SJSA1 (cell line): ENCODE measurements at regions not wholly inside any gene's neighbourhood (a gene's known extent, or its start where the extent isn't known, plus 50 kb on each side); places are given as distances from the start of the nearest gene placed in this dataset.
"Not testable (repeated sequence)": the region's sequence is repeated elsewhere in the genome, so short reads cannot be mapped to it uniquely, and the experiment has no call there.

ENCODE experiments used
- DNase-seq, 2 experiments: peaks; one replicate each; pipeline ENCODE4 v3.0.0-alpha.2; 2015 to 2020; ENCODE audit warnings: low spot score in 2 of 2, low read depth in 1 of 2
- H3K27ac ChIP-seq: fragments of 250-450 bp; sonication (Bioruptor Pico); 2 replicates; pipeline ENCODE4 v1.5.1; 2020; ENCODE audit warnings: mild to moderate bottlenecking, moderate library complexity
- H3K27me3 ChIP-seq: fragments of 250-450 bp; sonication (Bioruptor Pico); replicated peaks from 2 replicates; pipeline ENCODE4 v1.5.1; 2020; ENCODE audit warnings: mild to moderate bottlenecking, moderate library complexity
- H3K36me3 ChIP-seq: fragments of 250-450 bp; sonication (Bioruptor Pico); 2 replicates; pipeline ENCODE4 v1.5.1; 2020; ENCODE audit warnings: mild to moderate bottlenecking
- H3K4me1 ChIP-seq: fragments of 250-450 bp; sonication (Bioruptor Pico); replicated peaks from 2 replicates; pipeline ENCODE4 v1.6.1; 2021; ENCODE audit warnings: mild to moderate bottlenecking
- H3K4me3 ChIP-seq: fragments of 250-450 bp; sonication (Bioruptor Pico); 2 replicates; pipeline ENCODE4 v1.5.1; 2020; ENCODE audit warnings: mild to moderate bottlenecking
- H3K9me3 ChIP-seq: fragments of 250-450 bp; sonication (Bioruptor Pico); replicated peaks from 2 replicates; pipeline ENCODE4 v1.5.1; 2020; ENCODE audit warnings: mild to moderate bottlenecking

- H3K36me3 ChIP-seq: no peaks in the 10 kb centered on the region
- H3K27ac ChIP-seq: no peak overlapping the region
- no peaks in the 10 kb centered on the region for H3K27me3 ChIP-seq
- no peaks in the 10 kb centered on the region for H3K4me1 ChIP-seq
- H3K4me3 ChIP-seq: no peak overlapping the region
- H3K9me3 ChIP-seq: no peaks in the 10 kb centered on the region
- no peak for DNase-seq
These were observed 74.7 kb downstream of the LPAR4 start for GRCh38 chrX:78822157-78822690.

- Histone ChIP-seq H3K4me1 (no peaks in the 10 kb centered on the region), H3K27me3 (no peaks in the 10 kb centered on the region), H3K4me3 (no peak overlapping the region), H3K36me3 (no peaks in the 10 kb centered on the region), H3K27ac (no peak overlapping the region), H3K9me3 (no peaks in the 10 kb centered on the region)
- no peak for DNase-seq
These were observed 84.0 kb downstream of the LPAR4 start for GRCh38 chrX:78831523-78831922.

- Histone ChIP-seq H3K9me3 (no peaks in the 10 kb centered on the region), H3K36me3 (no peaks in the 10 kb centered on the region), H3K4me3 (no peak overlapping the region), H3K27me3 (no peaks in the 10 kb centered on the region), H3K4me1 (no peaks in the 10 kb centered on the region), H3K27ac (no peak overlapping the region)
- DNase-seq: no peak
These were observed 91.2 kb downstream of the LPAR4 start for GRCh38 chrX:78838709-78839108.

- no peaks in the 10 kb centered on the region for H3K9me3 ChIP-seq
- H3K27me3 ChIP-seq: no peaks in the 10 kb centered on the region
- no peaks in the 10 kb centered on the region for H3K36me3 ChIP-seq
- H3K4me3 ChIP-seq: no peak overlapping the region
- H3K27ac ChIP-seq: no peak overlapping the region
- H3K4me1 ChIP-seq: no peaks in the 10 kb centered on the region
- no peak for DNase-seq
These were observed 92.2 kb downstream of the LPAR4 start for GRCh38 chrX:78839711-78840110.

- not testable (repeated sequence) for H3K4me1 ChIP-seq, H3K36me3 ChIP-seq, DNase-seq, H3K9me3 ChIP-seq, H3K27me3 ChIP-seq, H3K27ac ChIP-seq, H3K4me3 ChIP-seq
These were observed 96.7 kb downstream of the LPAR4 start for GRCh38 chrX:78844218-78844617.

GRCh38 chrX:78881248-78881647 is 63.9 kb upstream of the P2RY10 start:
- H3K36me3 ChIP-seq, H3K27ac ChIP-seq, H3K4me3 ChIP-seq, H3K9me3 ChIP-seq, DNase-seq, H3K27me3 ChIP-seq, H3K4me1 ChIP-seq: not testable (repeated sequence)

- no peak overlapping the region for H3K27ac ChIP-seq
- no peaks in the 10 kb centered on the region for H3K9me3 ChIP-seq
- H3K4me1 ChIP-seq: no peaks in the 10 kb centered on the region
- H3K36me3 ChIP-seq: no peaks in the 10 kb centered on the region
- DNase-seq: peak in 1 of 2 experiments; percentile 1
- no peak overlapping the region for H3K4me3 ChIP-seq
- no peaks in the 10 kb centered on the region for H3K27me3 ChIP-seq
These were observed 58.6 kb upstream of the P2RY10 start for GRCh38 chrX:78886550-78886949.
